ENCODE measurements at regions not wholly inside any gene's neighbourhood (a gene's known extent, or its start where the extent isn't known, plus 50 kb on each side); places are given as distances from the start of the nearest gene placed in this dataset.

DNA sequence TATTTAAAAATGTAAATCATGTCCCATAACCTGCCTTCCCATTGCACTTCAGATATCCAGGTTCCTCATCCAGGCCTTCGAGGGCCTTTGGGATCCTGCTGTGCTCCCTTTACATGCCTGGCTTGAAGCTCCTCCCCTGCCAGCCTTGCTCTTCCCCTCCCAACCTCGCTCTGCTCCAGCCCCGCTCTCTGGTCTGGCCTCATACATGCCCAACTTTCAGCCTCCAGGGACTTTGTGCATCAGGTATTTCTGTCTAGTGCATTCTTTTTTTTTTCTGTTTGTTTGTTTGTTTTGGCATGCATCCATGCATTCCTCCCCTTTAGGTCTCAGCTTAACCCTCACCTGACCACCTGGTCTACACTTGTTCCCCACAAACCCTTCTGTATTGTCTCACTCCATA, 160.3 kb downstream of the SNX10 start:
- H3K4me3 ChIP-seq (replicated peaks in 1 of 2; ENCODE audit: low read depth in 1 of 2, low read length in 2 of 2) = no peak overlapping the region
- peaks cover 7 to 9% of the 10 kb centered on the region in 2 experiments; a peak in 3 of 4 replicates for H3K4me1 ChIP-seq (ENCODE audit: control insufficient read depth in 1 of 2, insufficient read depth in 2 of 2, low read length in 2 of 2)
- H3K27me3 ChIP-seq (ENCODE audit: insufficient read depth, low read length) = no peaks in the 10 kb centered on the region
- peak; percentile 55 for ATAC-seq
- ChIA-PET RAD21 (ENCODE audit: low non-redundant PET in 1 of 2, low total read pairs in 2 of 2, uncharacterized antibody in 2 of 2, unreplicated experiment in 2 of 2) (no interaction called here), CTCF (no interaction called here), POLR2A (no interaction called here)
- TF ChIP-seq, protein P1, sequence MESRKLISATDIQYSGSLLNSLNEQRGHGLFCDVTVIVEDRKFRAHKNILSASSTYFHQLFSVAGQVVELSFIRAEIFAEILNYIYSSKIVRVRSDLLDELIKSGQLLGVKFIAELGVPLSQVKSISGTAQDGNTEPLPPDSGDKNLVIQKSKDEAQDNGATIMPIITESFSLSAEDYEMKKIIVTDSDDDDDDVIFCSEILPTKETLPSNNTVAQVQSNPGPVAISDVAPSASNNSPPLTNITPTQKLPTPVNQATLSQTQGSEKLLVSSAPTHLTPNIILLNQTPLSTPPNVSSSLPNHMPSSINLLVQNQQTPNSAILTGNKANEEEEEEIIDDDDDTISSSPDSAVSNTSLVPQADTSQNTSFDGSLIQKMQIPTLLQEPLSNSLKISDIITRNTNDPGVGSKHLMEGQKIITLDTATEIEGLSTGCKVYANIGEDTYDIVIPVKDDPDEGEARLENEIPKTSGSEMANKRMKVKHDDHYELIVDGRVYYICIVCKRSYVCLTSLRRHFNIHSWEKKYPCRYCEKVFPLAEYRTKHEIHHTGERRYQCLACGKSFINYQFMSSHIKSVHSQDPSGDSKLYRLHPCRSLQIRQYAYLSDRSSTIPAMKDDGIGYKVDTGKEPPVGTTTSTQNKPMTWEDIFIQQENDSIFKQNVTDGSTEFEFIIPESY (IDR thresholded peaks at IDR 0.05; ENCODE audit: extremely low read depth, insufficient replicate concordance, low read length) = no peak
- TF ChIP-seq SP1 (IDR thresholded peaks at IDR 0.05; ENCODE audit: low read depth) (no peak), RAD21 (IDR thresholded peaks at IDR 0.05; ENCODE audit: low read depth) (no peak), CBX3 (IDR thresholded peaks at IDR 0.05; ENCODE audit: low read depth) (no peak), POLR2A (IDR thresholded peaks at IDR 0.05; ENCODE audit: borderline replicate concordance, extremely low read depth, insufficient read depth, insufficient read length) (no peak), EGR1 (IDR thresholded peaks at IDR 0.05; ENCODE audit: low read depth) (no peak), YY1 (IDR thresholded peaks at IDR 0.05; ENCODE audit: extremely low read depth, insufficient replicate concordance, low read depth, low read length) (no peak), EZH2phosphoT487 (IDR thresholded peaks at IDR 0.05; ENCODE audit: borderline replicate concordance) (no peak), FOSL1 (IDR thresholded peaks at IDR 0.05; ENCODE audit: low read depth) (no peak), POLR2AphosphoS5 (IDR thresholded peaks at IDR 0.05; ENCODE audit: low read depth, low read length) (no peak)
- TF ChIP-seq, protein P2, sequence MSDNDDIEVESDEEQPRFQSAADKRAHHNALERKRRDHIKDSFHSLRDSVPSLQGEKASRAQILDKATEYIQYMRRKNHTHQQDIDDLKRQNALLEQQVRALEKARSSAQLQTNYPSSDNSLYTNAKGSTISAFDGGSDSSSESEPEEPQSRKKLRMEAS (IDR thresholded peaks at IDR 0.05) = no peak
- TF ChIP-seq, protein P3, sequence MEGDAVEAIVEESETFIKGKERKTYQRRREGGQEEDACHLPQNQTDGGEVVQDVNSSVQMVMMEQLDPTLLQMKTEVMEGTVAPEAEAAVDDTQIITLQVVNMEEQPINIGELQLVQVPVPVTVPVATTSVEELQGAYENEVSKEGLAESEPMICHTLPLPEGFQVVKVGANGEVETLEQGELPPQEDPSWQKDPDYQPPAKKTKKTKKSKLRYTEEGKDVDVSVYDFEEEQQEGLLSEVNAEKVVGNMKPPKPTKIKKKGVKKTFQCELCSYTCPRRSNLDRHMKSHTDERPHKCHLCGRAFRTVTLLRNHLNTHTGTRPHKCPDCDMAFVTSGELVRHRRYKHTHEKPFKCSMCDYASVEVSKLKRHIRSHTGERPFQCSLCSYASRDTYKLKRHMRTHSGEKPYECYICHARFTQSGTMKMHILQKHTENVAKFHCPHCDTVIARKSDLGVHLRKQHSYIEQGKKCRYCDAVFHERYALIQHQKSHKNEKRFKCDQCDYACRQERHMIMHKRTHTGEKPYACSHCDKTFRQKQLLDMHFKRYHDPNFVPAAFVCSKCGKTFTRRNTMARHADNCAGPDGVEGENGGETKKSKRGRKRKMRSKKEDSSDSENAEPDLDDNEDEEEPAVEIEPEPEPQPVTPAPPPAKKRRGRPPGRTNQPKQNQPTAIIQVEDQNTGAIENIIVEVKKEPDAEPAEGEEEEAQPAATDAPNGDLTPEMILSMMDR (IDR thresholded peaks at IDR 0.05 in 2 of 3, conservative IDR thresholded peaks at IDR 0.05 in 1 of 3; ENCODE audit: borderline replicate concordance in 1 of 3, insufficient read depth in 1 of 3, low read depth in 2 of 3, low read length in 2 of 3) = no peak
- no peak overlapping the region for H3K4me2 ChIP-seq (ENCODE audit: low read length)
- H4K20me1 ChIP-seq (ENCODE audit: insufficient read depth) = no peaks in the 10 kb centered on the region
- H3K9ac ChIP-seq (ENCODE audit: low read length) = no peak overlapping the region
- H3K9me3 ChIP-seq (ENCODE audit: control insufficient read depth in 1 of 2, insufficient read depth in 1 of 2, low read depth in 1 of 2, low read length in 2 of 2) = no peaks in the 10 kb centered on the region
- H3K9me2 ChIP-seq (ENCODE audit: insufficient read depth) = no peaks in the 10 kb centered on the region
- no peak for DNase-seq (ENCODE audit: low read depth, low spot score)
- H3K27ac ChIP-seq (ENCODE audit: low read depth, low read length) = no peak overlapping the region
- intact Hi-C loops (cut with micrococcal nuclease) = no loop called here
- BruUV-seq (replicated peaks) = no TSS peak
- H3K79me2 ChIP-seq (ENCODE audit: insufficient read depth, low read length) = no peaks in the 10 kb centered on the region
- no peaks in the 10 kb centered on the region for H3K36me3 ChIP-seq (ENCODE audit: control insufficient read depth in 1 of 2, insufficient read depth in 2 of 2, low read length in 2 of 2)
- H2AFZ ChIP-seq (ENCODE audit: low read depth, low read length, poor library complexity, severe bottlenecking) = no peak overlapping the region
